Skin of body (tissue), 1 donor: ENCODE measurements at regions not wholly inside any gene's neighbourhood (a gene's known extent, or its start where the extent isn't known, plus 50 kb on each side); places are given as distances from the start of the nearest gene placed in this dataset.
"Not testable (repeated sequence)": the region's sequence is repeated elsewhere in the genome, so short reads cannot be mapped to it uniquely, and the experiment has no call there.

Experiments used
- DNase-seq: peaks from one replicate; lab custom pipeline; 2025; lab: John Stamatoyannopoulos, UW

GRCh38 chr14:45619831-45620230 lies 366.8 kb upstream of the MIS18BP1 start:
- no peak for DNase-seq

GRCh38 chr14:45610318-45610717 lies 357.3 kb upstream of the MIS18BP1 start:
- DNase-seq = peak; percentile 0

- DNase-seq = no peak
Observed at GRCh38 chr14:45587142-45587541, 334.1 kb upstream of the MIS18BP1 start.

GRCh38 chr14:45559626-45560025 lies 306.6 kb upstream of the MIS18BP1 start:
- DNase-seq = no peak

- no peak for DNase-seq
Observed at GRCh38 chr14:45558183-45558582, 305.2 kb upstream of the MIS18BP1 start.

GRCh38 chr14:45553981-45554380 lies 301.0 kb upstream of the MIS18BP1 start:
- no peak for DNase-seq

- not testable (repeated sequence) for DNase-seq
Observed at GRCh38 chr14:45551240-45551820, 298.3 kb upstream of the MIS18BP1 start.

- no peak for DNase-seq
Observed at GRCh38 chr14:45531022-45531421, 278.0 kb upstream of the MIS18BP1 start.

GRCh38 chr14:45526715-45527549 lies 273.9 kb upstream of the MIS18BP1 start:
- no peak for DNase-seq

- no peak for DNase-seq
Observed at GRCh38 chr14:45519766-45520165, 266.8 kb upstream of the MIS18BP1 start.

- DNase-seq = no peak
Observed at GRCh38 chr14:45492876-45493275, 239.9 kb upstream of the MIS18BP1 start.

- no peak for DNase-seq
Observed at GRCh38 chr14:45491914-45492313, 238.9 kb upstream of the MIS18BP1 start.

- DNase-seq = no peak
Observed at GRCh38 chr14:45486599-45486998, 233.6 kb upstream of the MIS18BP1 start.

GRCh38 chr14:45467023-45467422 lies 214.0 kb upstream of the MIS18BP1 start:
- DNase-seq = no peak

- DNase-seq = no peak
Observed at GRCh38 chr14:45434221-45434620, 181.2 kb upstream of the MIS18BP1 start.

GRCh38 chr14:45426685-45427282 lies 173.8 kb upstream of the MIS18BP1 start:
- DNase-seq = peak; percentile 40

GRCh38 chr14:45406942-45407341 lies 153.9 kb upstream of the MIS18BP1 start:
- DNase-seq = no peak

GRCh38 chr14:45400950-45401640 lies 148.1 kb upstream of the MIS18BP1 start:
- DNase-seq = no peak

- no peak for DNase-seq
Observed at GRCh38 chr14:45400509-45400908, 147.5 kb upstream of the MIS18BP1 start.

- no peak for DNase-seq
Observed at GRCh38 chr14:45381091-45381490, 128.1 kb upstream of the MIS18BP1 start.

GRCh38 chr14:45377166-45377565 lies 124.2 kb upstream of the MIS18BP1 start:
- DNase-seq = no peak

- no peak for DNase-seq
Observed at GRCh38 chr14:45373877-45374276, 120.9 kb upstream of the MIS18BP1 start.
